Activated B cell treated with CpG ODN at 0.5 μM for 24 hours (primary cell): ENCODE measurements at regions not wholly inside any gene's neighbourhood (a gene's known extent, or its start where the extent isn't known, plus 50 kb on each side); places are given as distances from the start of the nearest gene placed in this dataset.

Experiments used
- ATAC-seq: fragments of 200-7000 bp; cut with Tn5 transposase; one replicate; pipeline ENCODE4 v1.10.0; 2021; ENCODE audit warnings: low read depth, mild to moderate bottlenecking, moderate library complexity
- CTCF ChIA-PET: fragments of 350-600 bp; sonication (Branson Sonifier 250); formaldehyde crosslinking; loops from one replicate; lab custom pipeline; 2021; ENCODE audit warnings: antibody characterized with exemption; lab: Charles Lee
- POLR2A ChIA-PET: fragments of 350-600 bp; sonication (Branson Sonifier 250); formaldehyde crosslinking; loops from one replicate; lab custom pipeline; 2021; ENCODE audit warnings: antibody characterized with exemption; lab: Charles Lee
- DNase-seq: peaks from one replicate; pipeline ENCODE4 v3.0.0; 2022
- H3K27ac Mint-ChIP-seq: one replicate; pipeline ENCODE4 v1.8.0; 2020; ENCODE audit warnings: mixed read lengths
- H3K27me3 Mint-ChIP-seq: one replicate; pipeline ENCODE4 v1.8.0; 2021; ENCODE audit warnings: mixed read lengths
- H3K36me3 Mint-ChIP-seq: one replicate; pipeline ENCODE4 v1.8.0; 2021; ENCODE audit warnings: low read depth, mixed read lengths
- H3K4me1 Mint-ChIP-seq: one replicate; pipeline ENCODE4 v1.8.0; 2021; ENCODE audit warnings: mixed read lengths
- H3K4me3 Mint-ChIP-seq: one replicate; pipeline ENCODE4 v1.8.0; 2020; ENCODE audit warnings: mild to moderate bottlenecking, mixed read lengths
- H3K9me3 Mint-ChIP-seq: one replicate; pipeline ENCODE4 v1.8.0; 2020; ENCODE audit warnings: mixed read lengths
- CTCF ChIP-seq: fragments of 200-600 bp; IDR thresholded peaks from one replicate; pipeline ENCODE4 v1.8.0; 2022; ENCODE audit warnings: antibody characterized with exemption, mild to moderate bottlenecking
- intact Hi-C: fragments of 100-400 bp; cut with micrococcal nuclease; formaldehyde crosslinking; loops from one replicate; pipeline ENCODE4 v1.15.1; 2024

GRCh38 chr9:91489361-91489899, 65.8 kb upstream of the NFIL3 start:
- H3K4me1 Mint-ChIP-seq: no peaks in the 10 kb centered on the region
- H3K9me3 Mint-ChIP-seq: no peaks in the 10 kb centered on the region
- intact Hi-C loops: no loop called here
- DNase-seq (no peak), ATAC-seq (no peak)
- CTCF ChIA-PET: no interaction called here
- no peak overlapping the region for H3K27ac Mint-ChIP-seq
- peaks cover 9% of the 10 kb centered on the region for H3K27me3 Mint-ChIP-seq
- POLR2A ChIA-PET: no interaction called here
- no peak for TF ChIP-seq CTCF
- no peak overlapping the region for H3K4me3 Mint-ChIP-seq
- no peaks in the 10 kb centered on the region for H3K36me3 Mint-ChIP-seq

GRCh38 chr9:91488341-91488740, 64.7 kb upstream of the NFIL3 start:
- intact Hi-C loops: no loop called here
- Mint-ChIP-seq H3K4me3 (no peak overlapping the region), H3K27me3 (peaks cover 12% of the 10 kb centered on the region), H3K36me3 (no peaks in the 10 kb centered on the region), H3K9me3 (no peaks in the 10 kb centered on the region), H3K27ac (no peak overlapping the region), H3K4me1 (no peaks in the 10 kb centered on the region)
- no peak for TF ChIP-seq CTCF
- ChIA-PET CTCF (no interaction called here), POLR2A (no interaction called here)
- no peak for ATAC-seq
- no peak for DNase-seq

GRCh38 chr9:91486699-91487497, 63.3 kb upstream of the NFIL3 start:
- ATAC-seq: no peak

GRCh38 chr9:91485006-91485405, 61.4 kb upstream of the NFIL3 start:
- no peak for ATAC-seq
- intact Hi-C loops: no loop called here
- POLR2A ChIA-PET: no interaction called here
- peaks cover 21% of the 10 kb centered on the region for H3K27me3 Mint-ChIP-seq
- DNase-seq: no peak
- H3K4me1 Mint-ChIP-seq: no peaks in the 10 kb centered on the region
- CTCF ChIA-PET: no interaction called here
- no peak overlapping the region for H3K27ac Mint-ChIP-seq
- no peak for TF ChIP-seq CTCF
- no peaks in the 10 kb centered on the region for H3K36me3 Mint-ChIP-seq
- H3K9me3 Mint-ChIP-seq: no peaks in the 10 kb centered on the region
- H3K4me3 Mint-ChIP-seq: no peak overlapping the region

More at GRCh38 chr9:91486699-91487497, 63.3 kb upstream of the NFIL3 start:
- no peak overlapping the region for H3K27ac Mint-ChIP-seq
- no peaks in the 10 kb centered on the region for H3K9me3 Mint-ChIP-seq
- H3K4me1 Mint-ChIP-seq: no peaks in the 10 kb centered on the region
- POLR2A ChIA-PET: no interaction called here
- intact Hi-C loops: no loop called here
- H3K4me3 Mint-ChIP-seq: no peak overlapping the region
- no peaks in the 10 kb centered on the region for H3K36me3 Mint-ChIP-seq
- CTCF ChIA-PET: no interaction called here
- peaks cover 15% of the 10 kb centered on the region for H3K27me3 Mint-ChIP-seq
- DNase-seq: no peak
- TF ChIP-seq CTCF: no peak

- H3K4me1 Mint-ChIP-seq: no peaks in the 10 kb centered on the region
- no peak for TF ChIP-seq CTCF
- intact Hi-C loops: no loop called here
- no peak overlapping the region for H3K4me3 Mint-ChIP-seq
- no peak for ATAC-seq
- H3K9me3 Mint-ChIP-seq: no peaks in the 10 kb centered on the region
- H3K27ac Mint-ChIP-seq: no peak overlapping the region
- no peaks in the 10 kb centered on the region for H3K36me3 Mint-ChIP-seq
- POLR2A ChIA-PET: no interaction called here
- no peak for DNase-seq
- peaks cover 25% of the 10 kb centered on the region for H3K27me3 Mint-ChIP-seq
- CTCF ChIA-PET: no interaction called here
Observed at GRCh38 chr9:91483835-91484234, 60.2 kb upstream of the NFIL3 start.
